GM12878 (cell line): ENCODE measurements at regions not wholly inside any gene's neighbourhood (a gene's known extent, or its start where the extent isn't known, plus 50 kb on each side); places are given as distances from the start of the nearest gene placed in this dataset.

Source experiments
- CHD1 ChIP-seq: IDR thresholded peaks from 2 replicates; pipeline ENCODE4 v1.6.1; 2012; ENCODE audit warnings: low read depth, low read length, improper control_type of control experiment
- EZH2 ChIP-seq: IDR thresholded peaks from 2 replicates; pipeline ENCODE4 v1.6.1; 2012; ENCODE audit warnings: low read depth, mild to moderate bottlenecking, control low read depth, inconsistent platforms, low read length, borderline replicate concordance; ENCODE audit not compliant: control insufficient read depth

- no peak for TF ChIP-seq EZH2
- TF ChIP-seq CHD1 = no peak
Observed at GRCh38 chr3:117602058-117602644, 892.6 kb downstream of the TUSC7 start.
